ENCODE measurements at regions not wholly inside any gene's neighbourhood (a gene's known extent, or its start where the extent isn't known, plus 50 kb on each side); places are given as distances from the start of the nearest gene placed in this dataset.
"Not testable (repeated sequence)": the region's sequence is repeated elsewhere in the genome, so short reads cannot be mapped to it uniquely, and the experiment has no call there.

DNA sequence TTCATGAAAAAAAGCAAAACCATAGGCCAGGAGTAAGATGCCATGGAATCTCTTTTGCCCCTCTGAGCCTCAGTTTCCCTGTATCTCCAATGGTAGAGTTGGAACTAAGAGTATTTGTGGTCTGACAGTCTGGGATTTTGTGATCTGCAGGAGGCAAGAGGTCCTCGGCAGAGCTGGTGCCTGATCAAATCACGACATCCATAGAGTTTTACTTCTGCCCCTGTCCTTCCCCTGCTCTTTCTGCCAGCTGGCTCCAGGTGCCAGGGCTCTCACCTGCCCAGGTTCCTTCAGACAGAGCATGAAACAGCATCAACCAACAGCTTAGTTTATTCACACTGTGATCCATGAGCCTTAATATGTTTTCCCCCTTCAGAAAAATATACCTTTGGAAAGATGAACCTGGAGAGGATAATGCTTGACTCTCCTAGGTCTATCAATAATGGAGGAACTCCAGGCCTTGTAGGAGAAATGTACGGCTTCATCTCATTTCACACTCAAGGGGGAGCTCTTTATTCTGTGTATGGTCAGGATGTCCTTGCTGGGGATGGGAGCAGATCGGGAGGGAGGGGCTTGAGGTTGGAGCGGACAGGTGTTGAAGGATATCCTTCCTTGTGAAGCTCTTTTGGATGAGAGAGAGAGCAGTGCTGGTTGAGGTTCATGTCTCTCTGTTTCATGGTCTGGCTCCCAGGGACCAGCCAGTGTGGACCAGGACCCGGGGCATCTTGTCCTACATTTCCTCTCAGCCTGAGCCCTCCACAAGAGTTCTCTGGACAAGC lies 309.9 kb downstream of the RPLP1 start:
- Mint-ChIP-seq H3K9me3 (peaks cover 5% of the 10 kb centered on the region), H3K27ac (ENCODE audit: unreplicated experiment) (no peak overlapping the region), H3K4me3 (no peak overlapping the region), H3K4me1 (peaks cover 20% of the 10 kb centered on the region), H3K27me3 (ENCODE audit: low read depth) (no peaks in the 10 kb centered on the region), H3K36me3 (ENCODE audit: low read depth) (no peaks in the 10 kb centered on the region)
- DNase-seq (ENCODE audit: low read depth, low spot score): no peak
- TF ChIP-seq, protein P1, sequence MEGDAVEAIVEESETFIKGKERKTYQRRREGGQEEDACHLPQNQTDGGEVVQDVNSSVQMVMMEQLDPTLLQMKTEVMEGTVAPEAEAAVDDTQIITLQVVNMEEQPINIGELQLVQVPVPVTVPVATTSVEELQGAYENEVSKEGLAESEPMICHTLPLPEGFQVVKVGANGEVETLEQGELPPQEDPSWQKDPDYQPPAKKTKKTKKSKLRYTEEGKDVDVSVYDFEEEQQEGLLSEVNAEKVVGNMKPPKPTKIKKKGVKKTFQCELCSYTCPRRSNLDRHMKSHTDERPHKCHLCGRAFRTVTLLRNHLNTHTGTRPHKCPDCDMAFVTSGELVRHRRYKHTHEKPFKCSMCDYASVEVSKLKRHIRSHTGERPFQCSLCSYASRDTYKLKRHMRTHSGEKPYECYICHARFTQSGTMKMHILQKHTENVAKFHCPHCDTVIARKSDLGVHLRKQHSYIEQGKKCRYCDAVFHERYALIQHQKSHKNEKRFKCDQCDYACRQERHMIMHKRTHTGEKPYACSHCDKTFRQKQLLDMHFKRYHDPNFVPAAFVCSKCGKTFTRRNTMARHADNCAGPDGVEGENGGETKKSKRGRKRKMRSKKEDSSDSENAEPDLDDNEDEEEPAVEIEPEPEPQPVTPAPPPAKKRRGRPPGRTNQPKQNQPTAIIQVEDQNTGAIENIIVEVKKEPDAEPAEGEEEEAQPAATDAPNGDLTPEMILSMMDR (conservative IDR thresholded peaks at IDR 0.05): no peak

DNA sequence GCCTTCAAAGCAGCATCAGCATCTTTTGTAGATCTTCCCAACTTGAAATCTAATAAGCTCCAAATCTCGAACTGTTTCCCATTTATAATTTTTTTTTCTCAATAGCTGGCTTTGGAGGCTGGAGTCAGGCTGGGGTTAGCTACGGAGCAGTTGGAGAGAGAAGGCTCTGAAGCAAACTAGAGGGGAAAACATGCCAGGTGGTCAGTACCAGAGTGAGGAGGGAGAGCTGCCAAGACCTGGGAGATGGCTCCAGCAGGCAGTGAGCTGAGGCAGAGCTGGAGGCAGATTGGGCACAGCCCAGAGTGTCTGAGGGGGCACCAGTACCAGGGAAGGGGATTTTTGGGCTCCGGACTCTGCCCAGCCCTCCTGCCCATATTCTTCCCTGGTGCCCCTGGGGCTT lies 311.2 kb downstream of the RPLP1 start:
- Mint-ChIP-seq H3K9me3 (peaks cover 5% of the 10 kb centered on the region), H3K4me1 (peaks cover 18% of the 10 kb centered on the region), H3K36me3 (ENCODE audit: low read depth) (no peaks in the 10 kb centered on the region), H3K27me3 (ENCODE audit: low read depth) (no peaks in the 10 kb centered on the region), H3K27ac (ENCODE audit: unreplicated experiment) (peak overlapping the region; percentile 6), H3K4me3 (no peak overlapping the region)
- TF ChIP-seq, protein P1 (conservative IDR thresholded peaks at IDR 0.05): no peak
- DNase-seq (ENCODE audit: low read depth, low spot score): no peak

DNA sequence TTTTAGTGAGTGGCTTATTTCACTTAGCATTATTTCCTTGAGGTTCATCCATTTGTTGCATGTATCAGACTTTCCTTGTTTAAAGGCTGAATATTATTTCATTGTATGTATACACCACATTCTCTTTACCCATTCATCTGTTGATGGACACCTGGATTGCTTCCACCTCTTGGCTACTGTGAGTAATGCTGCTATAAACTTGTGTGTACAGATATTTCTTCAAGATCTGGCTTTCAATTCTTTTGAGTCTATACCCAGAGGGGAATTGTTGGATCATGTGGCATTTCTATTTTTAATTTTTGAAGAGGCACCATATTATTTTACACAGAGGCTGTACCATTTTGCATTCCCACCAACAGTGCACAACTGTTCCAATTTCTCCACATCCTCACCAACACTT lies 313.5 kb downstream of the RPLP1 start:
- Mint-ChIP-seq H3K36me3 (ENCODE audit: low read depth) (peaks cover 2% of the 10 kb centered on the region), H3K4me3 (no peak overlapping the region), H3K27ac (ENCODE audit: unreplicated experiment) (no peak overlapping the region), H3K9me3 (peaks cover 9% of the 10 kb centered on the region), H3K4me1 (peaks cover 9% of the 10 kb centered on the region), H3K27me3 (ENCODE audit: low read depth) (no peaks in the 10 kb centered on the region)
- DNase-seq (ENCODE audit: low read depth, low spot score): no peak
- TF ChIP-seq, protein P1 (conservative IDR thresholded peaks at IDR 0.05): no peak

DNA sequence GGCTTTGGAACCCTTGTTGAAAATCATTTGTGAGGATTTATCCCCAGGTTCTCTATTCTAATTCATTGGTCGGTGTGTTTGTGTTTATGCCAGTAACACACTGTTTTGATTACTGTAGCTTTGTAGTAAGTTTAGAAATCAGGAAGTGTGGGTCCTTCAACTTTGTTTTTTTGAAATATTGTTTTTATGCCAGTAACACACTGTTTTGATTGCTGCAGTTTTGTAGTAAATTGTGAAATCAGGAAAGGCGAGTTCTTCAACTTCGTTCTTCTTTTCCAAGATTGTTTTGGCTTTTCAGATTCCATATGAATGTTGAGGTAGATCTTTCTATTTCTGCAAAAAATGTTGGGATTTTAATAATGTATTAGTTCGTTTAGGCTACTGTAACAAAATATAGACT lies 314.6 kb downstream of the RPLP1 start:
- H3K9me3 Mint-ChIP-seq: peaks cover 4% of the 10 kb centered on the region
- no peak for DNase-seq (ENCODE audit: low read depth, low spot score)
- H3K27me3 Mint-ChIP-seq (ENCODE audit: low read depth): no peaks in the 10 kb centered on the region
- TF ChIP-seq, protein P1 (conservative IDR thresholded peaks at IDR 0.05): no peak
- H3K36me3 Mint-ChIP-seq (ENCODE audit: low read depth): peaks cover 6% of the 10 kb centered on the region
- H3K4me1 Mint-ChIP-seq: peaks cover 5% of the 10 kb centered on the region
- no peak overlapping the region for H3K4me3 Mint-ChIP-seq
- H3K27ac Mint-ChIP-seq (ENCODE audit: unreplicated experiment): no peak overlapping the region

DNA sequence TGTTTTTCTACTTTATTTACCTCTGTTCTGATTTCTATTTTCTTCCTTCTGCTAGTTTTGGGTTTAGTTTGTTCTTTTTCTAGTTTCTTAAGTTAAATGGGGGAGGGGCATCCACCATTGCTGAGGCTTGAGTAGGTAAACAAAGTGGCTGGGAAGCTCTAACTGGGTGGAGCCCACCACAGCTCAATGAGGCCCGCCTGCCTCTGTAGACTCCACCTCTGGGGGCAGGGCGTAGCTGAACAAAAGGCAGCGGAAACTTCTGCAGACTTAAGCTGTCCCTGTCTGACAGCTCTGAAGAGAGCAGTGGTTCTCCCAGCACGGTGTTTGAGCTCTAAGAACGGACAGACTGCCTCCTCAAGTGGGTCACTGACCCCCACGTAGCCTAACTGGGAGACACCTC lies 316.7 kb downstream of the RPLP1 start:
- H3K36me3 Mint-ChIP-seq (ENCODE audit: low read depth); H3K9me3 Mint-ChIP-seq; H3K4me3 Mint-ChIP-seq; H3K4me1 Mint-ChIP-seq; H3K27me3 Mint-ChIP-seq (ENCODE audit: low read depth); DNase-seq (ENCODE audit: low read depth, low spot score); H3K27ac Mint-ChIP-seq (ENCODE audit: unreplicated experiment): not testable (repeated sequence)

DNA sequence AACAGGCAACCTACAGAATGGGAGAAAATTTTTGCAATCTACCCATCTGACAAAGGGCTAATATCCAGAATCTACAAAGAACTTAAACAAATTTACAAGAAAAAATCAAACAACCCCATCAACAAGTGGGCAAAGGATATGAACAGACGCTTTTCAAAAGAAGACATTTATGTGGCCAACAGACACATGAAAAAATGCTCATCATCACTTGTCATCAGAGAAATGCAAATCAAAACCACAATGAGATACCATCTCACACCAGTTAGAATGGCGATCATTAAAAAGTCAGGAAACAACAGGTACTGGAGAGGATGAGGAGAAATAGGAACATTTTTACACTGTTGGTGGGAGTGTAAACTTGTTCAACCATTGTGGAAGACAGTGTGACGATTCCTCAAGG lies 321.6 kb downstream of the RPLP1 start:
- not testable (repeated sequence) for DNase-seq (ENCODE audit: low read depth, low spot score); H3K4me1 Mint-ChIP-seq; H3K4me3 Mint-ChIP-seq; H3K27ac Mint-ChIP-seq (ENCODE audit: unreplicated experiment); H3K36me3 Mint-ChIP-seq (ENCODE audit: low read depth); H3K27me3 Mint-ChIP-seq (ENCODE audit: low read depth); H3K9me3 Mint-ChIP-seq

DNA sequence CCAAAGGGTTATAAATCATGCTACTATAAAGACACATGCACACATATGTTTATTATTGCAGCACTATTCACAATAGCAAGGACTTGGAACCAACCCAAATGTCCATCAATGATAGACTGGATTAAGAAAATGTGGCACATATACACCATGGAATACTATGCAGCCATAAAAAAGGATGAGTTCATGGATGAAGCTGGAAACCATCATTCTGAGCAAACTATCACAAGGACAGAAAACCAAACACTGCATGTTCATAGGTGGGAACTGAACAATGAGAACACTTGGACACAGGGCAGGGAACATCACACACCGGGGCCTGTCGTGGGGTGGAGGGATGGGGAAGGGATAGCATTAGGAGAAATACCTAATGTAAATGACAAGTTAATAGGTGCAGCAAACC lies 322.1 kb downstream of the RPLP1 start:
- H3K27ac Mint-ChIP-seq (ENCODE audit: unreplicated experiment); H3K9me3 Mint-ChIP-seq; H3K4me1 Mint-ChIP-seq; H3K4me3 Mint-ChIP-seq; DNase-seq (ENCODE audit: low read depth, low spot score); H3K27me3 Mint-ChIP-seq (ENCODE audit: low read depth); H3K36me3 Mint-ChIP-seq (ENCODE audit: low read depth): not testable (repeated sequence)
